GM12875 (cell line): ENCODE measurements at regions not wholly inside any gene's neighbourhood (a gene's known extent, or its start where the extent isn't known, plus 50 kb on each side); places are given as distances from the start of the nearest gene placed in this dataset.

Source experiments
- H3K4me3 ChIP-seq: one replicate; pipeline ENCODE4 v1.5.1; 2011; ENCODE audit warnings: low read depth, low read length, control low read depth
- TF ChIP-seq, protein P1 (sequence below): IDR thresholded peaks from 2 replicates; pipeline ENCODE4 v1.5.1; 2011; ENCODE audit warnings: low read depth, mild to moderate bottlenecking, control low read depth, inconsistent platforms, low read length, moderate library complexity, borderline replicate concordance; ENCODE audit not compliant: insufficient read depth

DNA sequence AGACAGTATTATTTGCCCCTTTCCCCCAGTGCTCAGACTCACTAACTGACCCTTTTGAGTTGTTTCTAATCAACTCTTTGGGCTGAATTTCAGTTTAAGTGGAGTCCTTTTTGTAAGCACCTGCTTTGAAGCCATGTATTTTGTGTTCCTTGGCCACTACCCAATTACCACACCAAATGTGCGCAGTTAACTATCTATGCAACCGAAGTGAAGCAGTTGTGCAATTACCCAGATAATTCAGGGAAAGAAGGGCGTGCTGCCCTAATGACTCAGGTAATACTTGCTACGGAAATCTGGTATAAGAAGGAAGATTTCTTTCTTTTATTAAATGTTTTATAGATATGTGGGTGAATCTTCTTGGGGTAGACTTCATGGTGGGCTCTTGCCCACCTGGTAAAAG is 371.9 kb upstream of the TBL1XR1 start:
- TF ChIP-seq, protein P1, sequence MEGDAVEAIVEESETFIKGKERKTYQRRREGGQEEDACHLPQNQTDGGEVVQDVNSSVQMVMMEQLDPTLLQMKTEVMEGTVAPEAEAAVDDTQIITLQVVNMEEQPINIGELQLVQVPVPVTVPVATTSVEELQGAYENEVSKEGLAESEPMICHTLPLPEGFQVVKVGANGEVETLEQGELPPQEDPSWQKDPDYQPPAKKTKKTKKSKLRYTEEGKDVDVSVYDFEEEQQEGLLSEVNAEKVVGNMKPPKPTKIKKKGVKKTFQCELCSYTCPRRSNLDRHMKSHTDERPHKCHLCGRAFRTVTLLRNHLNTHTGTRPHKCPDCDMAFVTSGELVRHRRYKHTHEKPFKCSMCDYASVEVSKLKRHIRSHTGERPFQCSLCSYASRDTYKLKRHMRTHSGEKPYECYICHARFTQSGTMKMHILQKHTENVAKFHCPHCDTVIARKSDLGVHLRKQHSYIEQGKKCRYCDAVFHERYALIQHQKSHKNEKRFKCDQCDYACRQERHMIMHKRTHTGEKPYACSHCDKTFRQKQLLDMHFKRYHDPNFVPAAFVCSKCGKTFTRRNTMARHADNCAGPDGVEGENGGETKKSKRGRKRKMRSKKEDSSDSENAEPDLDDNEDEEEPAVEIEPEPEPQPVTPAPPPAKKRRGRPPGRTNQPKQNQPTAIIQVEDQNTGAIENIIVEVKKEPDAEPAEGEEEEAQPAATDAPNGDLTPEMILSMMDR: no peak
- no peak overlapping the region for H3K4me3 ChIP-seq

DNA sequence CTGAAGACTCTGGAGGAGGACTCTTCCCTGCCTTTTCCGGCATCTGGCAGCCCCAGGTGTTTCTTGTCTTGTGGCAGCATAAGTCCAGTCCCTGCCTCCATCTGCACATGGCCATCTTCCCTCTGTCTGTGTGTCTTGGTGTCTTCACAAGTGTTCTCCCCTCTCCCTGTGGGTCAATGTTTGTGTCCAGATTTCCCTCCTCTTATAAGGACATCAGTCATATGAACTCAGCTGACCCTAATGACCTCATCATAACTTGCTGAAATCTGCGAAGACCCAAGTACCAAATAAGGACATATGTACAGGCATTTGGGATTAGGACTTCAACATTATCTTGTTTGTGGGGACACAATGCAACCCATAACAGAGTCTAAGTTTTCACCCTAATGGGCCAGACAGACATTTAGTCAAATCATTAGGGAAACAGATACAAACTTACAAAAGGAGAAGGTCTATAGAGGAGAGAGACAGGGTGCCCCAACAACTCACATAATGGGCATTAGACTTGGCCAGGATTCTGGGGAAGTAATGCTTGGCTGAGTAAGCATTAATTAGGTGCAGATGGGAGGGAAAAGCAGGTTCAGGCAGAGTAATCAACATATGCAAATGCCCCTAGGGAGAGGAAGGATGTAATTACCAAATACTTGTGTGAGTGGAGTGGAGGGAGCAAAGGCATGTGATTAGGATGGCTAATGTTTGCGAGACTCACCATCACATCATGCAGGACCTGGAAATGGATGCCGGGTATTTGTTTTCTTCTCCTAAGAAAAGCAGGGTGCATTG is 372.8 kb upstream of the TBL1XR1 start:
- no peak overlapping the region for H3K4me3 ChIP-seq
- TF ChIP-seq, protein P1: no peak

DNA sequence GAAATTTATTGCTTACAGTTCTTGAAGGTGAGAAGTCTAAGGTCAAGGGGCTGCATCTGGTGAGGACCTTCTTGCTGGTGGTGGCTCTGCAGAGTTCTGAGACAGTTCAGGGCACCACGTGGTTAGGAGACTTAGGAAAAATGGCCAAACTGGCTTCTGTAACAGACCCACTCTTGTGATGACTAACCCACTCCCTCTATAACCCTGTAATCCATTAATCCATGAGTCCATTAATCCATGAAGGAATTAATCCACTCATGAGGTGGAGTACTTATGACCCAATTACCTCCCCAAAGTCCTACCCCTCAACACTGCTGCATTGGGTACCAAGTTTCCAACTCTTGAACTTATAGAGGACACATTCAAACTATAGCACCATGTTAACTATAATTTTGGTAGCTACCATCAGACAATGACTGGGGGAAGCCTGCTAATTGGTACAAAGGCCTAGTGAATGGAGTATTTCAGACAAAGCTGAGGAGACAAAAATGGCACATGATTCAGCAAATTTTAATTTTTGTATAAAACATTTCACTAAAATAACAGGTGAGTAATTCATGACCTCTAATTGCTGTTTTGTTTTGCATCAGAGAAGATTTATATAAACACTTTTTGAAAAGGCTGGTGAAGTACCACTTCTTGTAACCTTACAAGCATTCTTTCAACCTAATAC is 374.1 kb upstream of the TBL1XR1 start:
- H3K4me3 ChIP-seq: no peak overlapping the region
- TF ChIP-seq, protein P1: no peak

DNA sequence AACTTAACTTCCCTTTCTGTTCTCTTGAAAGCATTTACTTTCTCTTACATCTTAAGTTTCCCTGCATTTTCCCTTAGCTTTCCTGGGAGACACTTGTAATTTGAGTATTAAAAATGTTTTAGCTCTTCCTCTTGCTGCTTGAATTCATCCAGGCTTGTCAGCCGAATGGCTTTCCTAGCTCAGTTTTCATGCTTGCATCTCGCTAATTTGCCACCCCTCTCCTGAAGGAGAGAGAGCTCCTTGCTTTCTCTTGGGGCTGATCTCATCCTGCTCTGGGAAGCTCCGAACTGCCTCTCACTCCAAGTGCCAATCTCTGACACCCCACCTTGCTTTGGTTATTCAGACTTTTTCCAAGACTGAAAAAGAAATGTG is 374.6 kb upstream of the TBL1XR1 start:
- H3K4me3 ChIP-seq: no peak overlapping the region
- TF ChIP-seq, protein P1: no peak

DNA sequence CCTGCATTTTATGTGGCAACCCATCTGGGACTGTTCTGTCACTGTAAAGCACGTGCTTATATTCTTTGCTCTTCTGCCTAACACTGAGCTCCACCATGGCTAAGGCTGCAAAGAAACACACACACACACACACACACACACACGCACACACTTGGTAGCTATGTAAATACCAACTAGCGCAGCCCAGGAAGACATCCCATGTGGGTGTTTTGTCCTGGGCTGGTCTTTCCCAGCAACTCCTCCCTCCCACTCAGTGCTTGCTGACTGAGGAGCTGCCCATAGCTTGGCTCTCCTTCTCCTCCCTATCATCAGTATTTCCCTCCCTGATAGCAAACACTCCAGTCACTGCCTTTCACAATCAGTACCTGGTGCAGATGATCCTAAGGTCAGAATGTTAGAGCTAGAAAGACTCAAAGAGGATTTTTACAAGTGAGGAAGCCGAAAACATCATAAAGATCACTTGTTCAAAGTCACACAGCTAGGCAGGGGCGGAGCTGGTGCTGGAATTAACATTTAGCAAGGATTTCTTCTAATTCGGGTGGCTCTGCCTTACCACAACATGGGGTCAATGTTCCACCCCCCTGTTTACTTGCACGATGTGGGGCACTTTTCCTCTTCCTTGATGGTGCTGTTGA is 377.1 kb upstream of the TBL1XR1 start:
- TF ChIP-seq, protein P1: no peak
- H3K4me3 ChIP-seq: no peak overlapping the region

DNA sequence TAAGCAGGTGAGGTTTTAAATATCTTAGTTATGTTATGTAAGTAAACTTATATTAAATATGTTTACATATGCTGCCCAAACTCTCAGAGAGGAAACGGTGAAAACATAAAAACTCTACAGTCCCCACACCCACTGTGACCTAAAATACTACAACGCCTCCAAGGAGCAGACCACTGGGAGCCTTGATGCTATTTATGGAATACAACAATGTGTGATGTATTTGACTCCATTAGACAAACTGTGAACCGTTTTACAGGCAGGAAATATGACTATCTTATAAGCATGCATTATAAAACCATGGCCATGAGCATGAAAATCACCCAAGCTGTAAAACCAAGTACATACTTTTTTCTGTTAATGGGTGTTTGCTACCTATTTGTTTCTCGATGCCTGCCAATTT is 379.5 kb upstream of the TBL1XR1 start:
- TF ChIP-seq, protein P1: no peak
- H3K4me3 ChIP-seq: no peak overlapping the region
